GM23338 (cell line): ENCODE measurements at regions not wholly inside any gene's neighbourhood (a gene's known extent, or its start where the extent isn't known, plus 50 kb on each side); places are given as distances from the start of the nearest gene placed in this dataset.

Source experiments
- ATAC-seq: fragments of 200-7000 bp; cut with Tn5 transposase; 3 replicates; pipeline ENCODE4 v1.9.1; 2020
- DNase-seq: peaks from one replicate; pipeline ENCODE4 v3.0.0-alpha.2; 2015; ENCODE audit warnings: low spot score
- H2AFZ ChIP-seq: fragments of 200-600 bp; sonication (generic); 2 replicates; pipeline ENCODE4 v1.8.0; 2016; ENCODE audit warnings: antibody characterized with exemption, mild to moderate bottlenecking, moderate library complexity
- H3F3A ChIP-seq: fragments of 200-600 bp; sonication (generic); replicated peaks from 2 replicates; pipeline ENCODE4 v1.8.0; 2017; ENCODE audit warnings: antibody characterized with exemption, mixed run types, low read depth
- H3K27ac ChIP-seq: fragments of 200-600 bp; sonication (generic); 2 replicates; pipeline ENCODE4 v1.6.1; 2016; ENCODE audit warnings: low read depth
- H3K27me3 ChIP-seq: fragments of 200-600 bp; sonication (generic); 2 replicates; pipeline ENCODE4 v1.8.0; 2016; ENCODE audit warnings: mild to moderate bottlenecking, mixed run types, moderate library complexity; ENCODE audit not compliant: insufficient read depth
- H3K36me3 ChIP-seq: fragments of 200-600 bp; sonication (generic); 2 replicates; pipeline ENCODE4 v1.8.0; 2016; ENCODE audit warnings: mild to moderate bottlenecking; ENCODE audit not compliant: insufficient read depth
- H3K4me1 ChIP-seq: fragments of 200-600 bp; sonication (generic); 2 replicates; pipeline ENCODE4 v1.8.0; 2016; ENCODE audit warnings: mild to moderate bottlenecking, moderate library complexity; ENCODE audit not compliant: insufficient read depth
- H3K4me2 ChIP-seq: fragments of 200-600 bp; sonication (generic); 2 replicates; pipeline ENCODE4 v1.7.1; 2017; ENCODE audit warnings: mixed run types
- H3K4me3 ChIP-seq: fragments of 200-600 bp; sonication (generic); 2 replicates; pipeline ENCODE4 v1.6.1; 2016; ENCODE audit warnings: mixed run types
- H3K79me2 ChIP-seq: fragments of 200-600 bp; sonication (generic); replicated peaks from 2 replicates; pipeline ENCODE4 v1.8.0; 2017; ENCODE audit warnings: mild to moderate bottlenecking; ENCODE audit not compliant: insufficient read depth
- H3K9me2 ChIP-seq: fragments of 200-600 bp; sonication (generic); 2 replicates; pipeline ENCODE4 v1.8.0; 2017; ENCODE audit not compliant: insufficient read depth
- H4K20me1 ChIP-seq: fragments of 200-600 bp; sonication (generic); replicated peaks from 2 replicates; pipeline ENCODE4 v1.8.0; 2017; ENCODE audit warnings: mild to moderate bottlenecking; ENCODE audit not compliant: insufficient read depth
- H3K27ac Mint-ChIP-seq: 2 replicates; pipeline ENCODE4 v1.8.0; 2020; ENCODE audit warnings: inconsistent platforms, mild to moderate bottlenecking, moderate library complexity, mixed read lengths
- H3K27me3 Mint-ChIP-seq: 3 replicates; pipeline ENCODE4 v1.8.0; 2022; ENCODE audit warnings: low read depth, mild to moderate bottlenecking, moderate library complexity, mixed read lengths, inconsistent platforms; ENCODE audit not compliant: insufficient read depth, poor library complexity
- H3K36me3 Mint-ChIP-seq: 3 replicates; pipeline ENCODE4 v1.8.0; 2021; ENCODE audit warnings: low read depth, mild to moderate bottlenecking, inconsistent platforms, moderate library complexity, mixed read lengths
- H3K4me1 Mint-ChIP-seq: 3 replicates; pipeline ENCODE4 v1.8.0; 2020; ENCODE audit warnings: mild to moderate bottlenecking, inconsistent platforms, mixed read lengths
- H3K4me3 Mint-ChIP-seq: 3 replicates; pipeline ENCODE4 v1.8.0; 2021; ENCODE audit warnings: moderate library complexity, mild to moderate bottlenecking, inconsistent platforms, mixed read lengths
- H3K9me3 Mint-ChIP-seq: 3 replicates; pipeline ENCODE4 v1.8.0; 2020; ENCODE audit warnings: moderate library complexity, mild to moderate bottlenecking, inconsistent platforms, mixed read lengths
- CREB1 ChIP-seq: fragments of 250-450 bp; sonication (Bioruptor Pico); IDR thresholded peaks from 2 replicates; pipeline ENCODE4 v1.5.0; 2020; ENCODE audit warnings: low read depth, mild to moderate bottlenecking, moderate library complexity
- EZH2 ChIP-seq: fragments of 200-600 bp; sonication (generic); IDR thresholded peaks from one replicate; pipeline ENCODE4 v1.8.0; 2017; ENCODE audit warnings: antibody characterized with exemption, mild to moderate bottlenecking, low read depth; ENCODE audit not compliant: unreplicated experiment
- EZH2phosphoT487 ChIP-seq: fragments of 200-600 bp; sonication (generic); IDR thresholded peaks from one replicate; pipeline ENCODE4 v1.8.1; 2018; ENCODE audit warnings: antibody characterized with exemption; ENCODE audit not compliant: unreplicated experiment
- JUNB ChIP-seq: IDR thresholded peaks from one replicate; pipeline ENCODE4 v1.6.1; 2016; ENCODE audit warnings: antibody characterized with exemption; ENCODE audit not compliant: unreplicated experiment
- NANOG ChIP-seq: IDR thresholded peaks from 2 replicates; pipeline ENCODE4 v1.6.1; 2016; ENCODE audit warnings: antibody characterized with exemption, borderline replicate concordance
- POLR2AphosphoS5 ChIP-seq: IDR thresholded peaks from 2 replicates; pipeline ENCODE4 v1.6.1; 2016; ENCODE audit warnings: antibody characterized with exemption, low read depth
- STAT1 ChIP-seq: IDR thresholded peaks from one replicate; pipeline ENCODE4 v1.6.1; 2016; ENCODE audit warnings: antibody characterized with exemption; ENCODE audit not compliant: unreplicated experiment
- ZNF114 ChIP-seq: fragments of 250-450 bp; sonication (Bioruptor Pico); IDR thresholded peaks from 2 replicates; pipeline ENCODE4 v1.5.0; 2020; ENCODE audit warnings: mild to moderate bottlenecking, moderate library complexity
- ZNF331 ChIP-seq: fragments of 250-450 bp; sonication (Bioruptor Pico); IDR thresholded peaks from 2 replicates; pipeline ENCODE4 v1.5.0; 2020; ENCODE audit warnings: low read depth, mild to moderate bottlenecking, moderate library complexity
- ZNF462 ChIP-seq: fragments of 250-450 bp; sonication (Bioruptor Pico); IDR thresholded peaks from 2 replicates; pipeline ENCODE4 v1.5.0; 2020; ENCODE audit warnings: mild to moderate bottlenecking, moderate library complexity
- TF ChIP-seq, protein P1 (sequence below): IDR thresholded peaks from one replicate; pipeline ENCODE4 v1.6.1; 2018; ENCODE audit warnings: antibody characterized with exemption; ENCODE audit not compliant: unreplicated experiment
- TF ChIP-seq, protein P2 (sequence below): IDR thresholded peaks from 2 replicates; pipeline ENCODE4 v1.6.1; 2016; ENCODE audit warnings: antibody characterized with exemption
- TF ChIP-seq, protein P3 (sequence below), 2 experiments: fragments of 200-600 bp in 1 of 2; sonication (generic) in 1 of 2; conservative IDR thresholded peaks; 2 replicates each; pipeline versions ENCODE4 v1.5.1 to v1.6.1; 2016 to 2017; ENCODE audit warnings: antibody characterized with exemption in 2 of 2, low read depth in 2 of 2, mild to moderate bottlenecking in 2 of 2, moderate library complexity in 1 of 2

DNA sequence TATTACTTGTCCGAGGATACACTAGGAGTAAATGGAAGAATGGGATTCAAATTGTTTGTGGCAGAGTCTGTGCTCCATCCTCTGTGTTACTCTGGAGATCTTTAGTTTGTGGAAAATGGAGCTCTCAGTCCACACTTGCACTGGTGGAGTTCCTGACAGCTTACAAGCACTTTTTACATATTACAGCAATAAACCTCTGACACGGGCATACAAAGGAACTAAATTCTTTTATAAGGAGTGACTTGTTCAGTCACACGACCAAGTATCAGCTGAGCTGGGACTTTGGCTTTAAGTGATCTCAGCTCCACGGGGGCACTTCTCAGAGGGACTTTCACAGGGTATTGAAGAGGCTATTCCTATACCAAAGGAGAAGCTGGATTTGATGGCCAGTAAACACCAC is 417.5 kb downstream of the LRIG3 start:
- no peaks in the 10 kb centered on the region for H3K36me3 ChIP-seq
- H3K4me3 ChIP-seq = no peak overlapping the region
- no peaks in the 10 kb centered on the region for H3K27me3 Mint-ChIP-seq
- H4K20me1 ChIP-seq = no peaks in the 10 kb centered on the region
- no peaks in the 10 kb centered on the region for H3K4me1 Mint-ChIP-seq
- H3K27ac Mint-ChIP-seq = no peak overlapping the region
- H3K27ac ChIP-seq = no peak overlapping the region
- TF ChIP-seq ZNF331 (no peak), POLR2AphosphoS5 (no peak), ZNF114 (CRISPR knock-in tag) (no peak), EZH2 (no peak), EZH2phosphoT487 (no peak), ZNF462 (CRISPR knock-in tag) (no peak), CREB1 (CRISPR knock-in tag) (no peak), NANOG (no peak), STAT1 (no peak), JUNB (no peak)
- TF ChIP-seq, protein P1, sequence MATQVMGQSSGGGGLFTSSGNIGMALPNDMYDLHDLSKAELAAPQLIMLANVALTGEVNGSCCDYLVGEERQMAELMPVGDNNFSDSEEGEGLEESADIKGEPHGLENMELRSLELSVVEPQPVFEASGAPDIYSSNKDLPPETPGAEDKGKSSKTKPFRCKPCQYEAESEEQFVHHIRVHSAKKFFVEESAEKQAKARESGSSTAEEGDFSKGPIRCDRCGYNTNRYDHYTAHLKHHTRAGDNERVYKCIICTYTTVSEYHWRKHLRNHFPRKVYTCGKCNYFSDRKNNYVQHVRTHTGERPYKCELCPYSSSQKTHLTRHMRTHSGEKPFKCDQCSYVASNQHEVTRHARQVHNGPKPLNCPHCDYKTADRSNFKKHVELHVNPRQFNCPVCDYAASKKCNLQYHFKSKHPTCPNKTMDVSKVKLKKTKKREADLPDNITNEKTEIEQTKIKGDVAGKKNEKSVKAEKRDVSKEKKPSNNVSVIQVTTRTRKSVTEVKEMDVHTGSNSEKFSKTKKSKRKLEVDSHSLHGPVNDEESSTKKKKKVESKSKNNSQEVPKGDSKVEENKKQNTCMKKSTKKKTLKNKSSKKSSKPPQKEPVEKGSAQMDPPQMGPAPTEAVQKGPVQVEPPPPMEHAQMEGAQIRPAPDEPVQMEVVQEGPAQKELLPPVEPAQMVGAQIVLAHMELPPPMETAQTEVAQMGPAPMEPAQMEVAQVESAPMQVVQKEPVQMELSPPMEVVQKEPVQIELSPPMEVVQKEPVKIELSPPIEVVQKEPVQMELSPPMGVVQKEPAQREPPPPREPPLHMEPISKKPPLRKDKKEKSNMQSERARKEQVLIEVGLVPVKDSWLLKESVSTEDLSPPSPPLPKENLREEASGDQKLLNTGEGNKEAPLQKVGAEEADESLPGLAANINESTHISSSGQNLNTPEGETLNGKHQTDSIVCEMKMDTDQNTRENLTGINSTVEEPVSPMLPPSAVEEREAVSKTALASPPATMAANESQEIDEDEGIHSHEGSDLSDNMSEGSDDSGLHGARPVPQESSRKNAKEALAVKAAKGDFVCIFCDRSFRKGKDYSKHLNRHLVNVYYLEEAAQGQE = no peak
- TF ChIP-seq, protein P2, sequence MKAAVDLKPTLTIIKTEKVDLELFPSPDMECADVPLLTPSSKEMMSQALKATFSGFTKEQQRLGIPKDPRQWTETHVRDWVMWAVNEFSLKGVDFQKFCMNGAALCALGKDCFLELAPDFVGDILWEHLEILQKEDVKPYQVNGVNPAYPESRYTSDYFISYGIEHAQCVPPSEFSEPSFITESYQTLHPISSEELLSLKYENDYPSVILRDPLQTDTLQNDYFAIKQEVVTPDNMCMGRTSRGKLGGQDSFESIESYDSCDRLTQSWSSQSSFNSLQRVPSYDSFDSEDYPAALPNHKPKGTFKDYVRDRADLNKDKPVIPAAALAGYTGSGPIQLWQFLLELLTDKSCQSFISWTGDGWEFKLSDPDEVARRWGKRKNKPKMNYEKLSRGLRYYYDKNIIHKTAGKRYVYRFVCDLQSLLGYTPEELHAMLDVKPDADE = no peak
- TF ChIP-seq, protein P3, sequence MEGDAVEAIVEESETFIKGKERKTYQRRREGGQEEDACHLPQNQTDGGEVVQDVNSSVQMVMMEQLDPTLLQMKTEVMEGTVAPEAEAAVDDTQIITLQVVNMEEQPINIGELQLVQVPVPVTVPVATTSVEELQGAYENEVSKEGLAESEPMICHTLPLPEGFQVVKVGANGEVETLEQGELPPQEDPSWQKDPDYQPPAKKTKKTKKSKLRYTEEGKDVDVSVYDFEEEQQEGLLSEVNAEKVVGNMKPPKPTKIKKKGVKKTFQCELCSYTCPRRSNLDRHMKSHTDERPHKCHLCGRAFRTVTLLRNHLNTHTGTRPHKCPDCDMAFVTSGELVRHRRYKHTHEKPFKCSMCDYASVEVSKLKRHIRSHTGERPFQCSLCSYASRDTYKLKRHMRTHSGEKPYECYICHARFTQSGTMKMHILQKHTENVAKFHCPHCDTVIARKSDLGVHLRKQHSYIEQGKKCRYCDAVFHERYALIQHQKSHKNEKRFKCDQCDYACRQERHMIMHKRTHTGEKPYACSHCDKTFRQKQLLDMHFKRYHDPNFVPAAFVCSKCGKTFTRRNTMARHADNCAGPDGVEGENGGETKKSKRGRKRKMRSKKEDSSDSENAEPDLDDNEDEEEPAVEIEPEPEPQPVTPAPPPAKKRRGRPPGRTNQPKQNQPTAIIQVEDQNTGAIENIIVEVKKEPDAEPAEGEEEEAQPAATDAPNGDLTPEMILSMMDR (conservative IDR thresholded peaks at IDR 0.05; ENCODE audit: low read depth in 2 of 2) = no peak
- H3K79me2 ChIP-seq = no peaks in the 10 kb centered on the region
- no peak for DNase-seq
- H3K9me2 ChIP-seq = no peaks in the 10 kb centered on the region
- no peaks in the 10 kb centered on the region for H3K27me3 ChIP-seq
- no peak overlapping the region for H2AFZ ChIP-seq
- H3K9me3 Mint-ChIP-seq = no peaks in the 10 kb centered on the region; the same call in 2 of the 3 replicates
- no peak for ATAC-seq
- no peaks in the 10 kb centered on the region for H3K4me1 ChIP-seq
- H3K4me3 Mint-ChIP-seq = no peak overlapping the region
- no peak overlapping the region for H3K4me2 ChIP-seq
- no peaks in the 10 kb centered on the region for H3F3A ChIP-seq
- H3K36me3 Mint-ChIP-seq = no peaks in the 10 kb centered on the region
